HepG2 (cell line): ENCODE measurements at regions not wholly inside any gene's neighbourhood (a gene's known extent, or its start where the extent isn't known, plus 50 kb on each side); places are given as distances from the start of the nearest gene placed in this dataset.

Source experiments
- DMAP1 ChIP-seq: IDR thresholded peaks from 2 replicates; pipeline ENCODE4 v1.6.1; 2016
- ZC3H4 ChIP-seq: sonication (generic); formaldehyde crosslinking; IDR thresholded peaks from 2 replicates; pipeline ENCODE4 v1.4.0; 2020; ENCODE audit warnings: missing genetic modification reagents, borderline replicate concordance
- TF ChIP-seq, protein P1 (sequence below): sonication (generic); formaldehyde crosslinking; IDR thresholded peaks from 2 replicates; pipeline ENCODE4 v1.4.0; 2020; ENCODE audit warnings: low read depth, mild to moderate bottlenecking, missing genetic modification reagents

- TF ChIP-seq ZC3H4 (CRISPR knock-in tag) (no peak), DMAP1 (CRISPR knock-in tag) (no peak)
- TF ChIP-seq, protein P1, sequence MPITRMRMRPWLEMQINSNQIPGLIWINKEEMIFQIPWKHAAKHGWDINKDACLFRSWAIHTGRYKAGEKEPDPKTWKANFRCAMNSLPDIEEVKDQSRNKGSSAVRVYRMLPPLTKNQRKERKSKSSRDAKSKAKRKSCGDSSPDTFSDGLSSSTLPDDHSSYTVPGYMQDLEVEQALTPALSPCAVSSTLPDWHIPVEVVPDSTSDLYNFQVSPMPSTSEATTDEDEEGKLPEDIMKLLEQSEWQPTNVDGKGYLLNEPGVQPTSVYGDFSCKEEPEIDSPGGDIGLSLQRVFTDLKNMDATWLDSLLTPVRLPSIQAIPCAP: no peak
Observed at GRCh38 chrY:15345471-15346155, 821.3 kb downstream of the NLGN4Y start.
